Gastrocnemius medialis (tissue), 4 donors: ENCODE measurements at regions not wholly inside any gene's neighbourhood (a gene's known extent, or its start where the extent isn't known, plus 50 kb on each side); places are given as distances from the start of the nearest gene placed in this dataset.

Source experiments
- POLR2A ChIP-seq, 2 donors: fragments of 450-650 bp; IDR thresholded peaks; one replicate each; pipeline ENCODE4 v1.6.1; 2017; ENCODE audit warnings: antibody characterized with exemption in 2 of 2, mild to moderate bottlenecking in 2 of 2, moderate library complexity in 2 of 2
- TF ChIP-seq, protein P1 (sequence below), 5 experiments: fragments of 450-650 bp in 3 of 5; fragments of 200-600 bp in 2 of 5; sonication (generic) in 2 of 5; IDR thresholded peaks in 4 of 5; conservative IDR thresholded peaks in 1 of 5; 1 replicate in 4 of 5; 2 replicates in 1 of 5; pipeline ENCODE4 v1.5.1; 2016 to 2019; ENCODE audit warnings: antibody characterized with exemption in 5 of 5, mild to moderate bottlenecking in 3 of 5, moderate library complexity in 3 of 5

DNA sequence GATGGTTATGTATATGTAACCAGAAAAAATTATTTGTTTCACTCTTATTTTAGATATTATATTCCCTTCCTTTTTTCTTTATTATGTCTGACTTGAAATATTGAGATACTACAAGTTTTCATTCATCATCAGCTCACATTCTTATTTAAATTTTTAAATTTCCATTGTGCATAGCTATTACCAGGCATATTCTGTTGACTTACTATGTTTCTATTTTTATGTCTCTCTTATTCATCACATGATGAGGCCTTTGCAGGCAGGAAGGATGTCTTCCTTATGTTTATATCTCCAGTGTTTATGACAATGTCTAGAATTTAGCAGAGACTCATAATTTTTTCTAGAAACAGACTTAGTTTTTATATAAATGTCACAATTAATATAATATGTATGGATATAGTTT, 221.9 kb upstream of the KCTD3 start:
- TF ChIP-seq, protein P1, sequence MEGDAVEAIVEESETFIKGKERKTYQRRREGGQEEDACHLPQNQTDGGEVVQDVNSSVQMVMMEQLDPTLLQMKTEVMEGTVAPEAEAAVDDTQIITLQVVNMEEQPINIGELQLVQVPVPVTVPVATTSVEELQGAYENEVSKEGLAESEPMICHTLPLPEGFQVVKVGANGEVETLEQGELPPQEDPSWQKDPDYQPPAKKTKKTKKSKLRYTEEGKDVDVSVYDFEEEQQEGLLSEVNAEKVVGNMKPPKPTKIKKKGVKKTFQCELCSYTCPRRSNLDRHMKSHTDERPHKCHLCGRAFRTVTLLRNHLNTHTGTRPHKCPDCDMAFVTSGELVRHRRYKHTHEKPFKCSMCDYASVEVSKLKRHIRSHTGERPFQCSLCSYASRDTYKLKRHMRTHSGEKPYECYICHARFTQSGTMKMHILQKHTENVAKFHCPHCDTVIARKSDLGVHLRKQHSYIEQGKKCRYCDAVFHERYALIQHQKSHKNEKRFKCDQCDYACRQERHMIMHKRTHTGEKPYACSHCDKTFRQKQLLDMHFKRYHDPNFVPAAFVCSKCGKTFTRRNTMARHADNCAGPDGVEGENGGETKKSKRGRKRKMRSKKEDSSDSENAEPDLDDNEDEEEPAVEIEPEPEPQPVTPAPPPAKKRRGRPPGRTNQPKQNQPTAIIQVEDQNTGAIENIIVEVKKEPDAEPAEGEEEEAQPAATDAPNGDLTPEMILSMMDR (IDR thresholded peaks at IDR 0.05 in 4 of 5, conservative IDR thresholded peaks at IDR 0.05 in 1 of 5), result no peak
- TF ChIP-seq POLR2A (IDR thresholded peaks at IDR 0.05), result no peak
